B cell (primary cell): ENCODE measurements at regions not wholly inside any gene's neighbourhood (a gene's known extent, or its start where the extent isn't known, plus 50 kb on each side); places are given as distances from the start of the nearest gene placed in this dataset.

Experiments
- ATAC-seq: fragments of 200-7000 bp; cut with Tn5 transposase; one replicate; pipeline ENCODE4 v1.10.0; 2021; ENCODE audit warnings: low read depth, mild to moderate bottlenecking, moderate number of reproducible peaks, moderate library complexity
- CTCF ChIA-PET: fragments of 350-600 bp; sonication (Branson Sonifier 250); formaldehyde crosslinking; loops from one replicate; lab custom pipeline; 2021; ENCODE audit warnings: antibody characterized with exemption, inconsistent platforms; lab: Charles Lee
- POLR2A ChIA-PET: fragments of 350-600 bp; sonication (Branson Sonifier 250); formaldehyde crosslinking; loops from one replicate; lab custom pipeline; 2021; ENCODE audit warnings: antibody characterized with exemption; lab: Charles Lee
- DNase-seq: peaks from one replicate; pipeline ENCODE4 v3.0.0; 2013
- H2AFZ ChIP-seq: 2 replicates; pipeline ENCODE4 v1.6.1; 2012; ENCODE audit warnings: mild to moderate bottlenecking, low read depth, low read length; ENCODE audit not compliant: insufficient read depth, poor library complexity, severe bottlenecking
- H3K27ac ChIP-seq, 2 donors: 1 replicate in 1 of 2; 2 replicates in 1 of 2; pipeline ENCODE4 v1.5.1; 2012 to 2013; ENCODE audit warnings: low read length in 2 of 2, mild to moderate bottlenecking in 2 of 2, moderate library complexity in 1 of 2
- H3K27me3 ChIP-seq, 4 experiments: fragments of 200-600 bp in 1 of 4; sonication (generic) in 1 of 4; replicated peaks in 1 of 4; 1 replicate in 2 of 4; 2 replicates in 2 of 4; pipeline versions ENCODE4 v1.6.1 to v1.7.0; 2013 to 2016; ENCODE audit warnings: low read length in 3 of 4, mild to moderate bottlenecking in 2 of 4, mixed read lengths in 1 of 4, moderate library complexity in 1 of 4; ENCODE audit not compliant: insufficient read depth in 4 of 4, control insufficient read depth in 3 of 4; ENCODE audit errors: control extremely low read depth in 1 of 4
- H3K36me3 ChIP-seq, 2 experiments: replicated peaks in 1 of 2; 1 replicate in 1 of 2; 2 replicates in 1 of 2; pipeline versions ENCODE4 v1.6.1 to v1.7.1; 2013; ENCODE audit warnings: low read length in 1 of 2; ENCODE audit not compliant: insufficient read depth in 2 of 2, control insufficient read depth in 1 of 2; ENCODE audit errors: control extremely low read depth in 1 of 2, extremely low read depth in 1 of 2
- H3K4me1 ChIP-seq, 2 donors: fragments of 200-600 bp in 1 of 2; sonication (generic) in 1 of 2; 1 replicate in 1 of 2; 2 replicates in 1 of 2; pipeline versions ENCODE4 v1.5.1 to v1.6.1; 2013 to 2017; ENCODE audit warnings: low read length in 2 of 2; ENCODE audit not compliant: control insufficient read depth in 2 of 2, insufficient read depth in 2 of 2
- H3K4me2 ChIP-seq: replicated peaks from 2 replicates; pipeline ENCODE3; 2012; ENCODE audit warnings: mild to moderate bottlenecking, low read depth, low read length; ENCODE audit not compliant: poor library complexity, severe bottlenecking
- H3K4me3 ChIP-seq, 5 experiments: fragments of 200-600 bp in 1 of 5; sonication (generic) in 1 of 5; 1 replicate in 3 of 5; 2 replicates in 2 of 5; pipeline versions ENCODE4 v1.5.1 to v1.7.0; 2011 to 2016; ENCODE audit warnings: low read length in 4 of 5, mild to moderate bottlenecking in 4 of 5, low read depth in 2 of 5, control low read depth in 1 of 5, moderate library complexity in 1 of 5; ENCODE audit not compliant: insufficient read depth in 1 of 5; ENCODE audit errors: control extremely low read depth in 1 of 5, extremely low read depth in 1 of 5
- H3K79me2 ChIP-seq: fragments of 200-600 bp; sonication (generic); one replicate; pipeline ENCODE4 v1.6.0; 2016; ENCODE audit warnings: low read length; ENCODE audit not compliant: control insufficient read depth, insufficient read depth
- H3K9ac ChIP-seq: fragments of 200-600 bp; sonication (generic); 2 replicates; pipeline ENCODE4 v1.6.1; 2017; ENCODE audit warnings: mild to moderate bottlenecking, low read length, moderate library complexity
- H3K9me3 ChIP-seq, 3 donors: one replicate each; pipeline versions ENCODE4 v1.6.1 to v1.7.1; 2013; ENCODE audit warnings: low read length in 2 of 3; ENCODE audit not compliant: control insufficient read depth in 2 of 3, insufficient read depth in 1 of 3; ENCODE audit errors: control extremely low read depth in 1 of 3
- H4K20me1 ChIP-seq: 2 replicates; pipeline ENCODE4 v1.6.0; 2012; ENCODE audit warnings: mild to moderate bottlenecking, low read length; ENCODE audit not compliant: insufficient read depth, control insufficient read depth, poor library complexity, severe bottlenecking
- H3K27ac Mint-ChIP-seq: one replicate; pipeline ENCODE4 v1.8.0; 2021; ENCODE audit warnings: mixed read lengths
- H3K27me3 Mint-ChIP-seq: one replicate; pipeline ENCODE4 v1.8.0; 2021; ENCODE audit warnings: mixed read lengths
- H3K4me1 Mint-ChIP-seq: one replicate; pipeline ENCODE4 v1.8.0; 2021; ENCODE audit warnings: mixed read lengths
- H3K4me3 Mint-ChIP-seq: one replicate; pipeline ENCODE4 v1.8.0; 2021; ENCODE audit warnings: mixed read lengths
- H3K9me3 Mint-ChIP-seq: one replicate; pipeline ENCODE4 v1.8.0; 2022; ENCODE audit warnings: mixed read lengths; ENCODE audit not compliant: insufficient read depth
- CTCF ChIP-seq: fragments of 200-600 bp; IDR thresholded peaks from one replicate; pipeline ENCODE4 v1.8.0; 2022; ENCODE audit warnings: antibody characterized with exemption, mild to moderate bottlenecking
- EZH2 ChIP-seq: IDR thresholded peaks from 2 replicates; pipeline ENCODE4 v1.6.1; 2012; ENCODE audit warnings: borderline replicate concordance, low read depth, mild to moderate bottlenecking, moderate library complexity, low read length; ENCODE audit not compliant: insufficient read depth, poor library complexity, severe bottlenecking
- WGBS: methylation state at CpG from one replicate; pipeline ENCODE4 v1.1.5; 2013; ENCODE audit warnings: missing lambda C conversion rate; ENCODE audit not compliant: insufficient coverage; 5-methylcytosine and 5-hydroxymethylcytosine counted together
- intact Hi-C: fragments of 100-400 bp; cut with micrococcal nuclease; formaldehyde crosslinking; loops from one replicate; pipeline ENCODE4 v1.10.0; 2022

GRCh38 chr20:16944745-16945144 is 196.6 kb downstream of the OTOR start:
- H4K20me1 ChIP-seq, result no peaks in the 10 kb centered on the region
- CTCF ChIA-PET, result no interaction called here
- no peak overlapping the region for H2AFZ ChIP-seq
- POLR2A ChIA-PET, result no interaction called here
- no peak for TF ChIP-seq EZH2
- no peak for TF ChIP-seq CTCF
- ATAC-seq (no peak), DNase-seq (no peak)
- no peaks in the 10 kb centered on the region for H3K79me2 ChIP-seq
- Mint-ChIP-seq H3K27ac (no peak overlapping the region), H3K4me1 (no peaks in the 10 kb centered on the region), H3K4me3 (no peak overlapping the region), H3K9me3 (no peaks in the 10 kb centered on the region), H3K27me3 (no peaks in the 10 kb centered on the region)
- no peaks in the 10 kb centered on the region for H3K4me1 ChIP-seq
- H3K9ac ChIP-seq, result no peak overlapping the region
- H3K27me3 ChIP-seq, result no peaks in the 10 kb centered on the region
- no peaks in the 10 kb centered on the region for H3K36me3 ChIP-seq
- no peak overlapping the region for H3K4me2 ChIP-seq
- no CpG with 5 or more reads among the region's 2 CpGs for WGBS
- no peaks in the 10 kb centered on the region for H3K9me3 ChIP-seq
- intact Hi-C loops, result no loop called here
- no peak overlapping the region for H3K4me3 ChIP-seq
- H3K27ac ChIP-seq, result no peak overlapping the region

GRCh38 chr20:16945619-16946018 is 197.5 kb downstream of the OTOR start:
- Histone ChIP-seq H3K4me3 (no peak overlapping the region), H4K20me1 (no peaks in the 10 kb centered on the region), H3K79me2 (no peaks in the 10 kb centered on the region), H3K36me3 (no peaks in the 10 kb centered on the region), H3K4me2 (no peak overlapping the region), H3K27ac (no peak overlapping the region), H3K4me1 (no peaks in the 10 kb centered on the region), H3K9me3 (no peaks in the 10 kb centered on the region), H3K27me3 (no peaks in the 10 kb centered on the region), H2AFZ (no peak overlapping the region), H3K9ac (no peak overlapping the region)
- POLR2A ChIA-PET, result no interaction called here
- H3K4me3 Mint-ChIP-seq, result no peak overlapping the region
- ATAC-seq (no peak), DNase-seq (no peak)
- CTCF ChIA-PET, result no interaction called here
- no peak overlapping the region for H3K27ac Mint-ChIP-seq
- H3K9me3 Mint-ChIP-seq, result peaks cover under 1% of the 10 kb centered on the region
- TF ChIP-seq EZH2, result no peak
- no peak for TF ChIP-seq CTCF
- H3K27me3 Mint-ChIP-seq, result no peaks in the 10 kb centered on the region
- no peaks in the 10 kb centered on the region for H3K4me1 Mint-ChIP-seq
- intact Hi-C loops, result no loop called here
